PC-9 (cell line): ENCODE measurements at regions not wholly inside any gene's neighbourhood (a gene's known extent, or its start where the extent isn't known, plus 50 kb on each side); places are given as distances from the start of the nearest gene placed in this dataset.

Experiments
- BruUV-seq: library from RNA; stranded (reverse); fragments of 400-500 nt; replicated peaks from 2 replicates; lab custom pipeline; 2021; lab: Mats Ljungman, UMichigan
- CTCF ChIA-PET: fragments of 300-600 bp; sonication (Branson Sonifier 250); formaldehyde crosslinking; loops from one replicate; lab custom pipeline; 2022; ENCODE audit warnings: antibody characterized with exemption; lab: Charles Lee
- POLR2A ChIA-PET: fragments of 300-600 bp; sonication (Branson Sonifier 250); formaldehyde crosslinking; loops from one replicate; lab custom pipeline; 2022; ENCODE audit warnings: antibody characterized with exemption; ENCODE audit not compliant: unreplicated experiment; lab: Charles Lee
- DNase-seq, 2 experiments: peaks; one replicate each; pipeline versions ENCODE4 v3.0.0 to v3.0.0-alpha.2; 2015 to 2022; ENCODE audit warnings: mixed read lengths in 1 of 2
- H2AFZ ChIP-seq: fragments of 200-600 bp; sonication (generic); 2 replicates; pipeline ENCODE4 v1.8.1; 2017; ENCODE audit warnings: antibody characterized with exemption
- H3F3A ChIP-seq: fragments of 200-600 bp; sonication (generic); 2 replicates; pipeline ENCODE4 v1.8.1; 2017; ENCODE audit warnings: antibody characterized with exemption, mild to moderate bottlenecking, low read depth; ENCODE audit not compliant: insufficient read depth
- H3K27ac ChIP-seq: fragments of 200-600 bp; sonication (generic); 2 replicates; pipeline ENCODE4 v1.6.1; 2016; ENCODE audit warnings: mixed run types
- H3K27me3 ChIP-seq: fragments of 200-600 bp; sonication (generic); 2 replicates; pipeline ENCODE4 v1.6.1; 2016; ENCODE audit warnings: low read depth, mixed run types; ENCODE audit not compliant: insufficient read depth
- H3K36me3 ChIP-seq: fragments of 200-600 bp; sonication (generic); 2 replicates; pipeline ENCODE4 v1.6.1; 2016; ENCODE audit warnings: low read depth, mixed run types
- H3K4me1 ChIP-seq: fragments of 200-600 bp; sonication (generic); replicated peaks from 2 replicates; pipeline ENCODE4 v1.6.1; 2016; ENCODE audit warnings: mixed run types; ENCODE audit not compliant: insufficient read depth
- H3K4me2 ChIP-seq: fragments of 200-600 bp; sonication (generic); 2 replicates; pipeline ENCODE4 v1.6.1; 2017; ENCODE audit warnings: mixed run types
- H3K4me3 ChIP-seq: fragments of 200-600 bp; sonication (generic); 2 replicates; pipeline ENCODE4 v1.6.1; 2016; ENCODE audit warnings: mixed run types
- H3K79me2 ChIP-seq: fragments of 200-600 bp; sonication (generic); 2 replicates; pipeline ENCODE4 v1.6.1; 2017; ENCODE audit warnings: low read depth, mixed run types
- H3K9me2 ChIP-seq: fragments of 200-600 bp; sonication (generic); 2 replicates; pipeline ENCODE4 v1.8.1; 2017; ENCODE audit warnings: mild to moderate bottlenecking; ENCODE audit not compliant: insufficient read depth
- H3K9me3 ChIP-seq: fragments of 200-600 bp; sonication (generic); 2 replicates; pipeline ENCODE4 v1.8.1; 2016; ENCODE audit warnings: low read depth; ENCODE audit not compliant: insufficient read depth
- H4K20me1 ChIP-seq: fragments of 200-600 bp; sonication (generic); 2 replicates; pipeline ENCODE4 v1.8.1; 2017; ENCODE audit not compliant: insufficient read depth
- EZH2 ChIP-seq: fragments of 200-600 bp; sonication (generic); IDR thresholded peaks from 2 replicates; pipeline ENCODE4 v1.8.0; 2017; ENCODE audit warnings: antibody characterized with exemption, low read depth
- intact Hi-C: fragments of 100-400 bp; cut with micrococcal nuclease; formaldehyde crosslinking; loops from one replicate; pipeline ENCODE4 v1.10.0; 2022; ENCODE audit not compliant: unreplicated experiment
- TF ChIP-seq, protein P1 (sequence below): fragments of 200-600 bp; sonication (generic); conservative IDR thresholded peaks from 2 replicates; pipeline ENCODE4 v1.6.1; 2017; ENCODE audit warnings: mixed run types, antibody characterized with exemption, mild to moderate bottlenecking, moderate library complexity

DNA sequence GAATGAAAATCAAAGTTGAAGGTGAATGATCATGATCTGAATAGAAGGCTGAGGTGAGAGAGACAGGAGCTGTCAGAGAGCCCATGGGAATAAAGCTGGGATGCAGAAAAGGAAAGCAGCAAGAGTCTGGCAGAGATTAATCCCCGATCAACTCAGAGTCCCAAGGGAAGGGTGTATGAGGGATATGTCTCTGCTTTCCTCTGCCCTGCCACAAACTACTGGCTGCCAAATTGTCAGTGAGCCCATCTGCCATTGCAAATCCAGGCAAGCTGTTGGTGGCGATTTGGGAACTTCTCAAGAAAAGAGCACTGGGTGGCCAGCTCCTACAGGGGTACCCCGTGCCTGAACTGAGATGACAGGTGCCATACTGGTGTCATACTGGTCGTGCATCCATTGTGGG lies 705.5 kb upstream of the MAN1A1 start:
- intact Hi-C loops, result no loop called here
- Histone ChIP-seq H3K9me3 (peaks cover 9% of the 10 kb centered on the region; the same call in 1 of the 2 replicates), H2AFZ (no peak overlapping the region), H3K9me2 (no peaks in the 10 kb centered on the region), H3K27me3 (no peaks in the 10 kb centered on the region), H3K27ac (no peak overlapping the region), H3K36me3 (no peaks in the 10 kb centered on the region), H4K20me1 (no peaks in the 10 kb centered on the region), H3K79me2 (no peaks in the 10 kb centered on the region), H3K4me1 (no peaks in the 10 kb centered on the region), H3F3A (no peaks in the 10 kb centered on the region), H3K4me3 (no peak overlapping the region), H3K4me2 (no peak overlapping the region)
- DNase-seq, result no peak
- TF ChIP-seq EZH2, result no peak
- TF ChIP-seq, protein P1, sequence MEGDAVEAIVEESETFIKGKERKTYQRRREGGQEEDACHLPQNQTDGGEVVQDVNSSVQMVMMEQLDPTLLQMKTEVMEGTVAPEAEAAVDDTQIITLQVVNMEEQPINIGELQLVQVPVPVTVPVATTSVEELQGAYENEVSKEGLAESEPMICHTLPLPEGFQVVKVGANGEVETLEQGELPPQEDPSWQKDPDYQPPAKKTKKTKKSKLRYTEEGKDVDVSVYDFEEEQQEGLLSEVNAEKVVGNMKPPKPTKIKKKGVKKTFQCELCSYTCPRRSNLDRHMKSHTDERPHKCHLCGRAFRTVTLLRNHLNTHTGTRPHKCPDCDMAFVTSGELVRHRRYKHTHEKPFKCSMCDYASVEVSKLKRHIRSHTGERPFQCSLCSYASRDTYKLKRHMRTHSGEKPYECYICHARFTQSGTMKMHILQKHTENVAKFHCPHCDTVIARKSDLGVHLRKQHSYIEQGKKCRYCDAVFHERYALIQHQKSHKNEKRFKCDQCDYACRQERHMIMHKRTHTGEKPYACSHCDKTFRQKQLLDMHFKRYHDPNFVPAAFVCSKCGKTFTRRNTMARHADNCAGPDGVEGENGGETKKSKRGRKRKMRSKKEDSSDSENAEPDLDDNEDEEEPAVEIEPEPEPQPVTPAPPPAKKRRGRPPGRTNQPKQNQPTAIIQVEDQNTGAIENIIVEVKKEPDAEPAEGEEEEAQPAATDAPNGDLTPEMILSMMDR, result no peak
- ChIA-PET POLR2A (no interaction called here), CTCF (interaction anchor here (0.7 kb wide), 1 partner anchor 76 kb away, joined by 8 read pairs; no protein-coding TSS in a partner anchor)
- no TSS peak for BruUV-seq

DNA sequence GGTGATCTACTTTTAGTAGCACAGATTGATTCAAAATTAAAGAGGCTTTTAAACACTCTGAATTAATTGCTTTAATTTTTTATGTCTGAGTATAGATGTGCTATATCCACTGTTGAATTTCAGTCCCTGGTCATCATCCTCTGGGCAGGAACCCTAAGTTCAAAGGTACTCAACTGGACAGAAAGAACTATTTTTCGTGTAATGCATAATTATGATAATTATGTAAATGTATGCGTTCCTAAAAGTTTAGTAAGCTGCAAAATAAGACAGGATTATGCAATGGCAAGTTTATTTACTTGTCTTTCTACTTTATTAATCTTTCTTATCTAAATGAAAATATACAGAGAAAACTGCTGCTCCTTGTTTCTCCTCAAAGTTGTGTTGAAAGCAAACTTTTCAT lies 690.1 kb upstream of the MAN1A1 start:
- POLR2A ChIA-PET, result no interaction called here
- CTCF ChIA-PET, result no interaction called here

DNA sequence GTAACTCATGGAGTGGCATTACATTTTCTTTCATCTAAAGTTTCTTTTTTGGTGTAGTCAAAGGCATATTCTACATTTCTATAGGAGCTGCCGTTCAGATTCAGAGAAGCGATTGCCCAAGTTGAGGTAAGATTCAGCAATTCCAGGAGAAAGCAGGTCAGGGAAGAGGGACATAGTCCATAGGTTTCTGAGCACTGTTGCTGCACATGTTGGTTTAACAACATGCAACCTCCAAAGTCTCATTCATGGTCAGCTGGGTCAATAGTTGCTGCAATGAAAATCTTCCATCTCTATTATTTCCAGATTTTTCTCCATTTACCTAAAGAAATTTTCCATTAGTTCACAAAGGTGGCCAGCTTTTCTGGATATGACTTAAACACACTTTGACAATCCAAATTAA lies 682.3 kb upstream of the MAN1A1 start:
- no peaks in the 10 kb centered on the region for H3K79me2 ChIP-seq
- no peak overlapping the region for H2AFZ ChIP-seq
- BruUV-seq, result no TSS peak
- no peaks in the 10 kb centered on the region for H3F3A ChIP-seq
- CTCF ChIA-PET, result no interaction called here
- H3K4me2 ChIP-seq, result no peak overlapping the region
- peaks cover 4% of the 10 kb centered on the region; the same call in 1 of the 2 replicates for H3K9me2 ChIP-seq
- no peak overlapping the region for H3K4me3 ChIP-seq
- POLR2A ChIA-PET, result no interaction called here
- H4K20me1 ChIP-seq, result no peaks in the 10 kb centered on the region
- no peaks in the 10 kb centered on the region for H3K36me3 ChIP-seq
- H3K9me3 ChIP-seq, result no peaks in the 10 kb centered on the region
- no peaks in the 10 kb centered on the region for H3K27me3 ChIP-seq
- no peak overlapping the region for H3K27ac ChIP-seq
- intact Hi-C loops, result no loop called here
- DNase-seq, result no peak
- H3K4me1 ChIP-seq, result no peaks in the 10 kb centered on the region
- no peak for TF ChIP-seq EZH2
- TF ChIP-seq, protein P1, result no peak

More for the DNA sequence above, 690.1 kb upstream of the MAN1A1 start:
- no peaks in the 10 kb centered on the region for H3K36me3 ChIP-seq
- BruUV-seq, result no TSS peak
- no peak for TF ChIP-seq EZH2
- TF ChIP-seq, protein P1, result no peak
- H3K79me2 ChIP-seq, result no peaks in the 10 kb centered on the region
- no peak overlapping the region for H2AFZ ChIP-seq
- H3K4me3 ChIP-seq, result no peak overlapping the region
- H3F3A ChIP-seq, result no peaks in the 10 kb centered on the region
- no peak overlapping the region for H3K4me2 ChIP-seq
- DNase-seq, result no peak
- intact Hi-C loops, result no loop called here
- H3K9me2 ChIP-seq, result no peaks in the 10 kb centered on the region; the same call in 1 of the 2 replicates
- H4K20me1 ChIP-seq, result no peaks in the 10 kb centered on the region
- no peaks in the 10 kb centered on the region for H3K27me3 ChIP-seq
- H3K27ac ChIP-seq, result no peak overlapping the region
- peaks cover 5% of the 10 kb centered on the region; the same call in 1 of the 2 replicates for H3K9me3 ChIP-seq
- H3K4me1 ChIP-seq, result no peaks in the 10 kb centered on the region
